ENCODE measurements at regions not wholly inside any gene's neighbourhood (a gene's known extent, or its start where the extent isn't known, plus 50 kb on each side); places are given as distances from the start of the nearest gene placed in this dataset.

GRCh38 chr3:139105154-139105702 lies 60.5 kb upstream of the PRR23C start:
- TF ChIP-seq CTCF (IDR thresholded peaks at IDR 0.05) (no peak), EZH2 (IDR thresholded peaks at IDR 0.05; ENCODE audit: borderline replicate concordance, insufficient read depth, low read depth, low read length, poor library complexity, severe bottlenecking) (no peak)
- no peak overlapping the region for H3K9ac ChIP-seq (ENCODE audit: low read length)
- peaks cover 2% of the 10 kb centered on the region for H3K27me3 Mint-ChIP-seq
- DNase-seq = no peak
- CTCF ChIA-PET = interaction anchor here (0.7 kb wide), 1 partner anchor 1115 kb away, joined by 3 read pairs; no protein-coding TSS in a partner anchor
- 85% methylated on average over 6 of the region's 7 CpGs for WGBS (ENCODE audit: insufficient coverage)
- H3K9me3 Mint-ChIP-seq (ENCODE audit: insufficient read depth) = no peaks in the 10 kb centered on the region
- no peak overlapping the region for H3K4me2 ChIP-seq (replicated peaks; ENCODE audit: low read depth, low read length, poor library complexity, severe bottlenecking)
- no peak overlapping the region for H3K4me3 Mint-ChIP-seq
- no peaks in the 10 kb centered on the region for H3K36me3 ChIP-seq (replicated peaks in 1 of 2; ENCODE audit: control extremely low read depth in 1 of 2, control insufficient read depth in 1 of 2, extremely low read depth in 1 of 2, insufficient read depth in 2 of 2, low read length in 1 of 2)
- no peak overlapping the region for H3K27ac ChIP-seq (ENCODE audit: low read length in 2 of 2)
- no peak overlapping the region for H2AFZ ChIP-seq (ENCODE audit: insufficient read depth, low read depth, low read length, poor library complexity, severe bottlenecking)
- H4K20me1 ChIP-seq (ENCODE audit: control insufficient read depth, insufficient read depth, low read length, poor library complexity, severe bottlenecking) = no peaks in the 10 kb centered on the region
- no peak overlapping the region for H3K4me3 ChIP-seq (ENCODE audit: control extremely low read depth in 1 of 5, extremely low read depth in 1 of 5, insufficient read depth in 1 of 5, low read depth in 2 of 5, low read length in 4 of 5)
- intact Hi-C loops (cut with micrococcal nuclease) = no loop called here
- no peaks in the 10 kb centered on the region for H3K79me2 ChIP-seq (ENCODE audit: control insufficient read depth, insufficient read depth, low read length)
- ATAC-seq (ENCODE audit: low read depth) = no peak
- H3K4me1 ChIP-seq (ENCODE audit: control insufficient read depth in 2 of 2, insufficient read depth in 2 of 2, low read length in 2 of 2) = no peaks in the 10 kb centered on the region
- no peaks in the 10 kb centered on the region for H3K9me3 ChIP-seq (ENCODE audit: control extremely low read depth in 1 of 3, control insufficient read depth in 2 of 3, insufficient read depth in 1 of 3, low read length in 2 of 3)
- no peaks in the 10 kb centered on the region for H3K4me1 Mint-ChIP-seq
- H3K27ac Mint-ChIP-seq = no peak overlapping the region
- POLR2A ChIA-PET = no interaction called here
- peaks cover 0 to 7% (median 0%) of the 10 kb centered on the region in 4 experiments for H3K27me3 ChIP-seq (replicated peaks in 1 of 4; ENCODE audit: control extremely low read depth in 1 of 4, control insufficient read depth in 3 of 4, insufficient read depth in 4 of 4, low read length in 3 of 4)

- CTCF ChIA-PET = no interaction called here
- Histone ChIP-seq H3K27ac (ENCODE audit: low read length in 2 of 2) (no peak overlapping the region), H3K4me3 (ENCODE audit: control extremely low read depth in 1 of 5, extremely low read depth in 1 of 5, insufficient read depth in 1 of 5, low read depth in 2 of 5, low read length in 4 of 5) (no peak overlapping the region), H3K4me2 (replicated peaks; ENCODE audit: low read depth, low read length, poor library complexity, severe bottlenecking) (no peak overlapping the region), H4K20me1 (ENCODE audit: control insufficient read depth, insufficient read depth, low read length, poor library complexity, severe bottlenecking) (no peaks in the 10 kb centered on the region), H2AFZ (ENCODE audit: insufficient read depth, low read depth, low read length, poor library complexity, severe bottlenecking) (no peak overlapping the region), H3K27me3 (replicated peaks in 1 of 4; ENCODE audit: control extremely low read depth in 1 of 4, control insufficient read depth in 3 of 4, insufficient read depth in 4 of 4, low read length in 3 of 4) (peaks cover 0 to 5% (median 0%) of the 10 kb centered on the region in 4 experiments), H3K79me2 (ENCODE audit: control insufficient read depth, insufficient read depth, low read length) (no peaks in the 10 kb centered on the region), H3K36me3 (replicated peaks in 1 of 2; ENCODE audit: control extremely low read depth in 1 of 2, control insufficient read depth in 1 of 2, extremely low read depth in 1 of 2, insufficient read depth in 2 of 2, low read length in 1 of 2) (no peaks in the 10 kb centered on the region), H3K4me1 (ENCODE audit: control insufficient read depth in 2 of 2, insufficient read depth in 2 of 2, low read length in 2 of 2) (no peaks in the 10 kb centered on the region), H3K9ac (ENCODE audit: low read length) (no peak overlapping the region), H3K9me3 (ENCODE audit: control extremely low read depth in 1 of 3, control insufficient read depth in 2 of 3, insufficient read depth in 1 of 3, low read length in 2 of 3) (no peaks in the 10 kb centered on the region)
- 75% methylated on average over 7 of the region's 7 CpGs for WGBS (ENCODE audit: insufficient coverage)
- ATAC-seq (ENCODE audit: low read depth) (no peak), DNase-seq (no peak)
- H3K4me3 Mint-ChIP-seq = no peak overlapping the region
- H3K27me3 Mint-ChIP-seq = peaks cover 2% of the 10 kb centered on the region
- no peak overlapping the region for H3K27ac Mint-ChIP-seq
- H3K4me1 Mint-ChIP-seq = no peaks in the 10 kb centered on the region
- POLR2A ChIA-PET = no interaction called here
- TF ChIP-seq CTCF (IDR thresholded peaks at IDR 0.05) (no peak), EZH2 (IDR thresholded peaks at IDR 0.05; ENCODE audit: borderline replicate concordance, insufficient read depth, low read depth, low read length, poor library complexity, severe bottlenecking) (no peak)
- no peaks in the 10 kb centered on the region for H3K9me3 Mint-ChIP-seq (ENCODE audit: insufficient read depth)
- intact Hi-C loops (cut with micrococcal nuclease) = no loop called here
Measured at GRCh38 chr3:139106013-139106932, 61.6 kb upstream of the PRR23C start.

Data from B cell (primary cell).